Stomach (tissue), 4 donors: ENCODE measurements at regions not wholly inside any gene's neighbourhood (a gene's known extent, or its start where the extent isn't known, plus 50 kb on each side); places are given as distances from the start of the nearest gene placed in this dataset.

ENCODE experiments used
- EP300 ChIP-seq: sonication (generic); formaldehyde crosslinking; IDR thresholded peaks from one replicate; pipeline ENCODE4 v1.6.1; 2017; ENCODE audit warnings: antibody characterized with exemption
- TF ChIP-seq, protein P1 (sequence below), 7 experiments: fragments of 450-650 bp in 4 of 7; fragments of 200-600 bp in 3 of 7; sonication (generic) in 3 of 7; IDR thresholded peaks; one replicate each; pipeline ENCODE4 v1.5.1; 2016 to 2019; ENCODE audit warnings: antibody characterized with exemption in 7 of 7, control low read depth in 2 of 7, mild to moderate bottlenecking in 1 of 7

DNA sequence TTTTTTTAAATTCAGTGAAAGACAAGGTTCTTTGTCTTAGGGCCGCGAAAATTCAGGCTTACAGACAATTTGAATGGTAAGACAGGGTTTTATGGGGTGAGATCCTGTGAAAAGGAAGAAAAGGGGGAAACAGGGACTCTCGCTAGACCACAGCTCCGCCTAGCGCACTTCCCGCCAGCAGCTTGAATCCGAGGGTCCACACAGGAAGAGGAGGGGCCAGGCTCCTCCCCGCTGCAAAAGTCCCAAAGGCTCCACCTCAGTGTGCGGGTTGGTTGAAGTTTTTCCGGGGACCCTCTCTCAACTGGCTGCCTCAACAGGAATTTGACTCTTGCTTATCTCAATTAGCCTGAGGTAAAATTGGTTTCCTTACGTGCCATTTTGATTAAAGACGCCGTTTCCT is 950.9 kb upstream of the CNTN5 start:
- no peak for TF ChIP-seq EP300
- TF ChIP-seq, protein P1, sequence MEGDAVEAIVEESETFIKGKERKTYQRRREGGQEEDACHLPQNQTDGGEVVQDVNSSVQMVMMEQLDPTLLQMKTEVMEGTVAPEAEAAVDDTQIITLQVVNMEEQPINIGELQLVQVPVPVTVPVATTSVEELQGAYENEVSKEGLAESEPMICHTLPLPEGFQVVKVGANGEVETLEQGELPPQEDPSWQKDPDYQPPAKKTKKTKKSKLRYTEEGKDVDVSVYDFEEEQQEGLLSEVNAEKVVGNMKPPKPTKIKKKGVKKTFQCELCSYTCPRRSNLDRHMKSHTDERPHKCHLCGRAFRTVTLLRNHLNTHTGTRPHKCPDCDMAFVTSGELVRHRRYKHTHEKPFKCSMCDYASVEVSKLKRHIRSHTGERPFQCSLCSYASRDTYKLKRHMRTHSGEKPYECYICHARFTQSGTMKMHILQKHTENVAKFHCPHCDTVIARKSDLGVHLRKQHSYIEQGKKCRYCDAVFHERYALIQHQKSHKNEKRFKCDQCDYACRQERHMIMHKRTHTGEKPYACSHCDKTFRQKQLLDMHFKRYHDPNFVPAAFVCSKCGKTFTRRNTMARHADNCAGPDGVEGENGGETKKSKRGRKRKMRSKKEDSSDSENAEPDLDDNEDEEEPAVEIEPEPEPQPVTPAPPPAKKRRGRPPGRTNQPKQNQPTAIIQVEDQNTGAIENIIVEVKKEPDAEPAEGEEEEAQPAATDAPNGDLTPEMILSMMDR (IDR thresholded peaks at IDR 0.05) = no peak
